Spleen (tissue), 11 donors: ENCODE measurements at regions not wholly inside any gene's neighbourhood (a gene's known extent, or its start where the extent isn't known, plus 50 kb on each side); places are given as distances from the start of the nearest gene placed in this dataset.
A peak's percentile ranks its signal among the peaks of the same experiment; 100 is the strongest.

Experiments
- DNase-seq: peaks from one replicate; pipeline ENCODE4 v3.0.0-alpha.2; 2020
- H3K27ac ChIP-seq, 8 donors: fragments of 200-600 bp; sonication (generic) in 7 of 8; 1 replicate in 4 of 8; 2 replicates in 4 of 8; pipeline versions ENCODE4 v1.5.0 to v1.8.0; 2016 to 2021; ENCODE audit warnings: inconsistent platforms in 4 of 8, mild to moderate bottlenecking in 4 of 8, moderate library complexity in 1 of 8
- H3K27me3 ChIP-seq, 7 donors: fragments of 200-600 bp; sonication (generic) in 6 of 7; replicated peaks in 1 of 7; 1 replicate in 4 of 7; 2 replicates in 3 of 7; pipeline versions ENCODE4 v1.5.0 to v1.8.0; 2016 to 2021; ENCODE audit warnings: inconsistent platforms in 3 of 7, mild to moderate bottlenecking in 1 of 7
- H3K36me3 ChIP-seq, 6 donors: fragments of 200-600 bp; sonication (generic) in 5 of 6; 1 replicate in 4 of 6; 2 replicates in 2 of 6; pipeline versions ENCODE4 v1.5.0 to v1.8.0; 2016 to 2021; ENCODE audit warnings: inconsistent platforms in 2 of 6
- H3K4me1 ChIP-seq, 6 donors: fragments of 200-600 bp; sonication (generic) in 5 of 6; 1 replicate in 3 of 6; 2 replicates in 3 of 6; pipeline versions ENCODE4 v1.5.0 to v1.8.0; 2016 to 2021; ENCODE audit warnings: inconsistent platforms in 3 of 6
- H3K4me3 ChIP-seq, 8 donors: fragments of 200-600 bp; sonication (generic) in 7 of 8; 1 replicate in 4 of 8; 2 replicates in 4 of 8; pipeline versions ENCODE4 v1.5.0 to v1.8.0; 2016 to 2021; ENCODE audit warnings: inconsistent platforms in 4 of 8, mild to moderate bottlenecking in 4 of 8, moderate library complexity in 2 of 8
- H3K9me3 ChIP-seq, 8 donors: fragments of 200-600 bp; sonication (generic) in 7 of 8; 1 replicate in 4 of 8; 2 replicates in 4 of 8; pipeline versions ENCODE4 v1.5.0 to v1.8.0; 2016 to 2021; ENCODE audit warnings: inconsistent platforms in 4 of 8
- POLR2A ChIP-seq, 3 donors: fragments of 450-650 bp; IDR thresholded peaks; one replicate each; pipeline ENCODE4 v1.5.1; 2017; ENCODE audit warnings: antibody characterized with exemption in 3 of 3, mild to moderate bottlenecking in 1 of 3
- POLR2AphosphoS5 ChIP-seq, 3 donors: sonication (generic); formaldehyde crosslinking; IDR thresholded peaks; one replicate each; pipeline ENCODE4 v1.5.1; 2017; ENCODE audit warnings: antibody characterized with exemption in 3 of 3
- WGBS, 5 donors: extraction: QIAGEN DNeasy Blood & Tissue Kit in 3 of 5; methylation state at CpG; one replicate each; pipeline versions ENCODE4 v1.1.5 to v1.1.7; 2013 to 2018; 5-methylcytosine and 5-hydroxymethylcytosine counted together
- intact Hi-C: fragments of 100-400 bp; cut with DNase I; formaldehyde crosslinking; loops from one replicate; pipeline ENCODE4 v1.15.0; 2023; ENCODE audit warnings: low total_unique reads
- TF ChIP-seq, protein P1 (sequence below), 11 experiments: fragments of 200-600 bp in 7 of 11; fragments of 450-650 bp in 4 of 11; sonication (generic) in 4 of 11; IDR thresholded peaks in 8 of 11; conservative IDR thresholded peaks in 3 of 11; 1 replicate in 7 of 11; 2 replicates in 4 of 11; pipeline versions ENCODE4 v1.4.0 to v1.8.0; 2016 to 2021; ENCODE audit warnings: antibody characterized with exemption in 11 of 11, inconsistent platforms in 4 of 11, mild to moderate bottlenecking in 1 of 11
- donor health status: healthy with polysubstance abuse.
- donor health status: DM: no; HTN: no; CAD: no; lungs with moderate emphysema.
- donor health status: DM: no; HTN: no; CAD: no.
- donor health status: Bipolar disorder and iron deficiency.
- donor health status: healthy.
- donor health status: DM: no; HTN: no; CAD: no.
- donor health status: DM: yes; HTN: yes; CAD: no.

DNA sequence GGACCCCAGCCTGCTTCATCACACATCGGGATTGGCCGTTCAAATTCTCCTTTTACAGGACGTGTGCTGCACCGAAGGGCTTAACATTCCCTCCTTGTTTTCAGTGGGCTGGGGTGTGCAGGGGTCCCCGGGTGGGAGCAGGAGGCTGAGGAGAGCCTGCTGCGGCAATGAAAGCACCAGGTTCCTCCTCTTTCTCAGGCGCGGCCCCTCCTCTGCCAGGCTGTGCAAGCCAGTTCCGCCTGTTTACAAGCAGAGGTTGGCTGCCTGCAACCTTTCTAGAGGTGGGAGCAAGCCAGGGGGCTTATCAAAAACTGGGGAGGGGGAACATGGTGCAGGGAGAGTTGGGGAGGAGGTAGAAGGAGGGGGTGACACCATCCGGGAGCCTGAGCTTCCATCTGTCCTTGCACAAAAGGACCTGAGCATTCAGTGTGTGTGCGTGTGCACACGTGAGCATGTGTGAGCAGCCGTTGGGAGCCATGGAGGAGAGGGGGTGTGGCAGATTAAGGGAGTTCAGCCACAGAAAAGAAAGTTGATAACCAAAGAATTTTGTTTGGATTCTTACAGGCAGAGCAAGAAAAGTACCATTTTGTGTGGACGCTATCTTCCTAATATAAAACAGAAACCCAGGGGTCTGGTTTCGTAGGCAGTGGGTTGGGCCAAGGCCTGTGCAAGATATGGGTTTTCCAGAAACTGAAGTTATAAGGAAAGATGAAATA lies 108.8 kb upstream of the RFLNA start:
- Histone ChIP-seq H3K27ac (no peak overlapping the region), H3K4me3 (no peak overlapping the region), H3K27me3 (no peaks in the 10 kb centered on the region), H3K4me1 (peaks cover 0 to 13% (median 5%) of the 10 kb centered on the region in 6 donors), H3K36me3 (no peaks in the 10 kb centered on the region), H3K9me3 (no peaks in the 10 kb centered on the region)
- DNase-seq: peak; percentile 51
- 73 to 82% (median 76%) methylated on average over 14 to 15 of the region's 15 CpGs for WGBS, 5 donors
- TF ChIP-seq, protein P1, sequence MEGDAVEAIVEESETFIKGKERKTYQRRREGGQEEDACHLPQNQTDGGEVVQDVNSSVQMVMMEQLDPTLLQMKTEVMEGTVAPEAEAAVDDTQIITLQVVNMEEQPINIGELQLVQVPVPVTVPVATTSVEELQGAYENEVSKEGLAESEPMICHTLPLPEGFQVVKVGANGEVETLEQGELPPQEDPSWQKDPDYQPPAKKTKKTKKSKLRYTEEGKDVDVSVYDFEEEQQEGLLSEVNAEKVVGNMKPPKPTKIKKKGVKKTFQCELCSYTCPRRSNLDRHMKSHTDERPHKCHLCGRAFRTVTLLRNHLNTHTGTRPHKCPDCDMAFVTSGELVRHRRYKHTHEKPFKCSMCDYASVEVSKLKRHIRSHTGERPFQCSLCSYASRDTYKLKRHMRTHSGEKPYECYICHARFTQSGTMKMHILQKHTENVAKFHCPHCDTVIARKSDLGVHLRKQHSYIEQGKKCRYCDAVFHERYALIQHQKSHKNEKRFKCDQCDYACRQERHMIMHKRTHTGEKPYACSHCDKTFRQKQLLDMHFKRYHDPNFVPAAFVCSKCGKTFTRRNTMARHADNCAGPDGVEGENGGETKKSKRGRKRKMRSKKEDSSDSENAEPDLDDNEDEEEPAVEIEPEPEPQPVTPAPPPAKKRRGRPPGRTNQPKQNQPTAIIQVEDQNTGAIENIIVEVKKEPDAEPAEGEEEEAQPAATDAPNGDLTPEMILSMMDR (IDR thresholded peaks at IDR 0.05 in 8 of 11, conservative IDR thresholded peaks at IDR 0.05 in 3 of 11): no peak
- TF ChIP-seq POLR2AphosphoS5 (IDR thresholded peaks at IDR 0.05) (no peak), POLR2A (IDR thresholded peaks at IDR 0.05) (no peak)
- intact Hi-C loops: no loop called here

DNA sequence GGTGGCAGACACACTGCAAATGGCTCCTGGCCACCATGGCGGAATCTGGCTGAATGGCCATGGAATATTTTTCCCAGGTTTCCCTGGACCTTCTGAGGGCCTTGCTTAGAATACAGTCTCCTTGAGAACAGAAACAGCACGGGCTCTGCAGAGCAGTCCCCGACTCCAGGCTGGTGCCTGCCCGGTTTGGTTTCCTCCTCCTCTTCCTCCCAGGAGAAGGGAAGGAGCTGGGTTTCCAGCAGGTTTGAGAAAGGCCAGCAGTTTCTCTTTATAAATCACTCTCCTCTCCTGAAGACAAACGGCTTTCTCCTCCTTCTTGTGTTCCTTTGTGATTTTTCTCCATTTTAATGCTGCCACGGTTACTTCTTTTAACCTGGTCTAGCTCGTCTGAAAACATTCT lies 106.8 kb upstream of the RFLNA start:
- H3K27me3 ChIP-seq: no peaks in the 10 kb centered on the region
- 52 to 74% (median 65%) methylated on average over 7 of the region's 7 CpGs for WGBS, 5 donors
- DNase-seq: no peak
- H3K9me3 ChIP-seq: no peaks in the 10 kb centered on the region
- H3K4me1 ChIP-seq: peaks cover 0 to 13% (median 5%) of the 10 kb centered on the region in 6 donors
- intact Hi-C loops: no loop called here
- no peaks in the 10 kb centered on the region for H3K36me3 ChIP-seq
- no peak overlapping the region for H3K27ac ChIP-seq
- TF ChIP-seq, protein P1 (IDR thresholded peaks at IDR 0.05 in 8 of 11, conservative IDR thresholded peaks at IDR 0.05 in 3 of 11): no peak
- TF ChIP-seq POLR2AphosphoS5 (IDR thresholded peaks at IDR 0.05) (no peak), POLR2A (IDR thresholded peaks at IDR 0.05) (no peak)
- no peak overlapping the region for H3K4me3 ChIP-seq

DNA sequence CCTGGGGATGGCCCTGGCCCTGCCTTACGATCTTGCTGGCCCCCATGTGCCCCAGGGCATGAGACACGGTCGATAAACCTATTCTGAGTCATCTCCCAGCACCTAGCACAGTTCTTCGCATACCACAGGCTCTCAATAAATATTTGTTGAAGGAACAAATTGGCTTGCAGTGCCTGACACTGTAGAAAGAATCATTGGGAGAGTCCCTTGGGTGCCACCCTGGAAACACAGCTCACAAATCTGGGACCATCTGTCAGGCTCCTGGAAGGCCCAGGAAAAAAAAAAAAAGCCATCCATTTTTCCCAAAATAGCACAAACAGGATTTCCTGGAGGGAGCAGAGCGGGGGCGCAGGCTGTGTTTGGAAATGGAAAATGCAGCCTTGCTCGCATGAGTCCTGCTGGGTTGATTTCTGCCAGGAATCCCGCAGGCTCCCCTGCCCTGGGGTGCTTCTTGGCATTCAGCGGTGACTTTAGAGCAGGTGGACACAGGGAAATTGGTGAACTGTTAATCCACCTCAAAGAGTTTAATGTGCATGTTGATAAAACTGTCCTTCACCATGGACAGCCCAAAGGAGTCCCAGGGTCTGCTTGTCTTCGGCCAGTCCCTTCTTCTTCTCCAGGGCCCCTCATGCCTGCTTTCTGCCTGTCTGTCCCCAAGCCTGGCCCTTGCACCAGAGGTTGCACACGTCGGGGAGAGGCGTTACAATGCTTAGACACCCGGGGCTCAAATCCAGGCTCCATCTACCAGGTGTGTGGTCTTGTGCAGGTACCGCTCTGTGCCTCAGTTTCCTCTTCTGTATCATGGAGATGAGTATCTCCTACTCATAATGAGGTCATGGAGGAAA lies 106.1 kb upstream of the RFLNA start:
- peak; percentile 45 for DNase-seq
- WGBS, 5 donors: 63 to 80% (median 70%) methylated on average over 14 to 15 of the region's 15 CpGs

More for the DNA sequence above, 106.1 kb upstream of the RFLNA start:
- intact Hi-C loops: no loop called here
- H3K27me3 ChIP-seq: no peaks in the 10 kb centered on the region
- TF ChIP-seq, protein P1 (IDR thresholded peaks at IDR 0.05 in 8 of 11, conservative IDR thresholded peaks at IDR 0.05 in 3 of 11): no peak
- TF ChIP-seq POLR2AphosphoS5 (IDR thresholded peaks at IDR 0.05): no peak
- TF ChIP-seq POLR2A (IDR thresholded peaks at IDR 0.05): no peak
- H3K36me3 ChIP-seq: no peaks in the 10 kb centered on the region
- H3K4me3 ChIP-seq: no peak overlapping the region
- H3K9me3 ChIP-seq: no peaks in the 10 kb centered on the region
- H3K4me1 ChIP-seq: peaks cover 0 to 13% (median 5%) of the 10 kb centered on the region in 6 donors
- no peak overlapping the region for H3K27ac ChIP-seq
